ENCODE measurements at regions not wholly inside any gene's neighbourhood (a gene's known extent, or its start where the extent isn't known, plus 50 kb on each side); places are given as distances from the start of the nearest gene placed in this dataset.
A peak's percentile ranks its signal among the peaks of the same experiment; 100 is the strongest.
"Not testable (repeated sequence)": the region's sequence is repeated elsewhere in the genome, so short reads cannot be mapped to it uniquely, and the experiment has no call there.

DNA sequence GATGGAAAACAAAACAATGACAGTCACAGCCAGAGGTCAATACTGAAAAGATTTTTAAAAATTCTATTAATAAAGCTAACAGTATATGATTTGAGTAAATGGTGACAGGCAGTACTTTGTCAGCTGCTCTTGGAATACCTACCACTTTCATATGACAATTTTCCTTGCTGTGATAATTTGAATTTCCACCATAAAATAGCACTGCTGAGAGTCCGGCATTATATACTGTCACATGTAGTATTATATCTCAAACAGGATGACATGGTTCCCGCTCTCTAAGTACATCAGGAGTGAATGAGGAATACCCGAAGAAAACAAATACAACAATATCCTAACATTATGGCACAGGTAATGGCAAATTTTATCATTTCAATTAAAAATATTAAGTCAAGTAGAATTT, 146.8 kb upstream of the TMPRSS15 start:
- no peak for DNase-seq

DNA sequence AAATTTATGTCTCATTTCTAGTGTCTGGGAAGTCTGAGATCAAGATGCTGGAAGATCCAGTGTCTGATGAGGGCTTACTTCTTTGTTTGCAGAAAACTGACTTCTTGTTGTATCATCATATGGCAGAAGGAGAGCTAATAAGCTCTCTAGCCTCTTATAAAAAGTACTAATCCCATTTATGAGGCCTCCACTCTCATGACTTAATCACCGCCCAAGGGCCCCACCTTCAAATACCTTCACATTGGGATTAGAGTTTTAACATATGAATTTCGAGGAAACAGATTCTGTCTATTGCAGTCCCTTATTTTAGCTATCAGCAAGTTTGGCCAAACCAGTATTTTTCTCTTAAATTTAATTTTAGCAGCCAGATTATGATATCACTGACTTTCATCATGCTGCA, 150.2 kb upstream of the TMPRSS15 start:
- no peak for DNase-seq

DNA sequence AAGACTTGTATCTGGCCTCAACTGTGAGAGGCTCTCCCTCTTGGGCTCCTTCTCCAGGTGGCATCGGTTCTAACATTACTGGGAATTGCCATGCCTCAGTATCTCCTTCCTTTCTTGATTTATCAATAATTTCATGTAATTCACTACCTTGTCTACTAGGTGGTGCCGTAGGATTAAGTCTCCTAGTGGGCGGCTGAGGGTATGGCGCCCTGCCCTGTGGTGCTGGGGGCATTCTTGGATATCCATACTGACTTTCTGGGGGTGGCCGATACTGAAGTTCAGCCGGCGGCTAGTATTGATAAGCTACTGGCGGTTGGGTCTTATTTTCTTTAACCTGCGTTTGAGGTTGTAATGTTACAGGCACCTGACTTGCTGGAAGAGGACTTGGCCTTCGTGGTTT, 164.2 kb upstream of the TMPRSS15 start:
- DNase-seq: not testable (repeated sequence)

- DNase-seq: no peak
Observed at GRCh38 chr21:18588001-18588662, 184.5 kb upstream of the TMPRSS15 start.

DNA sequence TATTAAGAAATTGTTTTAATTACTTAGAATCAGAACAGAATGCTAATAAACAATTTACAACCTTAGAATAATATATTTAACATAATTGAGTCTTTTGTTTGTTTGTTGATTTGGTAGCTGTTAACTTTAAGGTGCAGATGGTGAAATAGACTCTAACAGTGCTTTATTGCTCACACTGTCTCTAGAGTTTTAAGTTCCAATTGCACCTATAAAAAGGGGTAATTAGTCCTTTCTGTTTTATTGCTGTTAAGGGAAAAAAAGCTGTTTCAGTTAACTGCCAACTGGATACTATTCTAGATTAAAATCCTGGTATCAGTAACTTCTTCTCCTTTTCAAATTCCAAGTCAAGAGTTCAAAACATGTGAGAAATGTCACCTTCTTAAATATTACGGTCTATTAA, 197.6 kb upstream of the TMPRSS15 start:
- DNase-seq: no peak

DNA sequence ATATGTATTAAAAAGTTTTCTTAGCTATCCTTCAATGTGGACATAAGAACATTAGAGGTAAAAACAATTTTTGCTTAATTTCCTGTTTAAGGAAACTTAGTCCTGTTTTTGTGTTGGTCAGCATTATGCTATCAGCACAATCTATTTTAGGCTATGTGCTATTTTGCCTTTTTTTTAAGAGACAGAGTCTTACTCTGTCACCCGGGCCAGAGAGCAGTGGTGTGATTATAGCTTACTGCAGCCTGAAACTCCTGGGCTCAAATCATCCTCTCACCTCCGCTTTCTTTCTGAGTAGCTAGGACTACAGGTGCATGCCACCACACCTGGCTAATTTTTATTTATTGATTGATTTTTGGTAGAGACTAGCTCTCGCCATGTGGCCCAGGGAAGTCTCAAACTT, 199.1 kb upstream of the TMPRSS15 start:
- DNase-seq: no peak

GRCh38 chr21:18603261-18603660, 199.7 kb upstream of the TMPRSS15 start:
- no peak for DNase-seq

GRCh38 chr21:18603980-18604379, 200.4 kb upstream of the TMPRSS15 start:
- no peak for DNase-seq

GRCh38 chr21:18608226-18608625, 204.6 kb upstream of the TMPRSS15 start:
- peak in 1 of 51 donors; percentile 9 for DNase-seq

DNA sequence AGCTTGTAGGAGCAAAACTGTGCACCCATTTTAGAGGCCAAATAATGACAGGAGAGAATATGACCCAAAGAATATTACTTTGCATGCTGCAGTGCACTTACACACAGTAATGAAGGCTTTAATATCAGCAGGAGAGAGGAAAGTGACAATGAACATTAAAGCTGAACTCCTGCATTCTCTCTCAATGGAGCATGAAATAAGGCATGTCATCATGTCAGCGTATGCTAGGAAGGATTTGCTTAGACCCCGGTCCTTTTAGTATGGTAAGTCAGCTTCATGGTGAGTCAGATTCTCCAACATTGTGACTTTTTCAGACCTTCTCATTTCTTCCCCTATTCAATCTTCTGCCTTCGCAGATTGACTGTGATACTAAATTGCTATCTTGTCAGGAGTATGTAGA, 210.7 kb upstream of the TMPRSS15 start:
- DNase-seq: no peak

- DNase-seq: no peak
Observed at GRCh38 chr21:18617291-18617690, 213.7 kb upstream of the TMPRSS15 start.

DNA sequence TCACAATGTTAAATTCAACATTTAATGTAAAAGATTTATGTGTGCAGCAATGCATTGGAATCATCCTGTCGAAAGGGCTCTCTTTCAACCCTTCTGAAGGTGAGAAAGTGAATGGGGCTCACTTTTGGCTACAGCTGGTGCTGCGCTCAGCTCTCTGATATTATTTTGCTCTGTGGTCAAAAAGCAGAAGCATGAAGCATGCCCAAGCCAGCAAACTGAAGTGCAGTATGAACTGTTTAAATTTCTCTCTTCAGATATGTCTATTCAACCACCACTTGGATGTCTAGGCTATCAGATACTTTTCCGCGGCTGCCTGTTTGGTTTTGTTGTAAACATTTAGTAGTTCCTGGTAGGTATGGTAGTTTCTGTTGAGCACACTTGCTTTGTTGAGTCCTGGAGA, 216.9 kb upstream of the TMPRSS15 start:
- DNase-seq: no peak

DNA sequence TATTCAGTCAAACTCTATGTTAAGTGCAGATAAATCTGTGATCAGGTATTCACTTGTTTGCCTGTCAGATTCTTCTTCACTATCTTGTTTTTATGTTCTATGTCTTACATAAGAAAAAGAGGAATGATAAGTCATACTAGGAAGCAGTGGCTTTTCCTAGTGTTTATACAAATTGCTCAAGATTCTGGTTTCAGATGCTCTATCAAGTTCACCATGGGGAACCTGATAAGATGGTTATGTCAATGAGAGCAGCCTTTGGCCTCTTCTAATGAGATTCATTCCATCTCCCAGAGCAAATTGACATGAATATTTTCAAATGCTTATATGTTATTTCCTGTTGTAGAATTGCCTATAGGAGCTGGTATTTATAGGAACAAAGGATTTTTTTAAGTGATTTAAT, 218.8 kb upstream of the TMPRSS15 start:
- DNase-seq: no peak

DNA sequence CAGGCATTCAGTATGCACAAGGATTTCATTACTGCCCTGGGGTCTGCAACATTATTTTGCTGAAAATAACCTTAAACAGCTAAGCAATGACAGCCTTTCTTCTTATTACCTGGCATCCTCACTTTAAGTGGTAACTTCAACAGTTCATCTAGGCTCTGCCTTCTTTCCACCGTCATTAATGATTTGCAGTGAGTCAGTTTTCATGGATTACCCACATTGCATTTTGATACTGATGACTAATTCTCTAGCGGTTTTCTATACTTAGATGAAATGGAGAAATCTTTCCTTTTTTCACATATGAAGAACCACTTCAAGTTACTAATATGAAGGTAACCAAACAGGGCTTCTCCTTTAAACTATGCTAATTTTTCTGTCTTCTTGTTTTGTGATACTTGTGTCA, 226.9 kb upstream of the TMPRSS15 start:
- DNase-seq: no peak

DNA sequence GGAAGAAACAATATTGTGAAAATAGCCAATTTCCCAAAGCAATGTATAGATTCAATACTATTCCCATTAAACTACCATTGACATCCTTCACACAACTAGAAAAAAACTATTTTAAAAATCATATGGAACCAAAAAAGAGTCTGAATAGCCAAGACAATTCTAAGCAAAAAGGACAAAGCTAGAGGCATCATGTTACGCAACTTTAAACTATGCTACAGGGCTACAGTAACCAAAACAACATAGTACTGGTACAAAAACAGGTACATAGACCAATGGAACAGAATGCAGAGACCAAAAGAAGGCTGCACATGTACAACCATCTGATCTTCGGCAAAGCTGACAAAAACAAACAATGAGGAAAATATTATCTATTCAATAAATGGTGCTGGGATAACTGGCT, 233.3 kb upstream of the TMPRSS15 start:
- DNase-seq: no peak

DNA sequence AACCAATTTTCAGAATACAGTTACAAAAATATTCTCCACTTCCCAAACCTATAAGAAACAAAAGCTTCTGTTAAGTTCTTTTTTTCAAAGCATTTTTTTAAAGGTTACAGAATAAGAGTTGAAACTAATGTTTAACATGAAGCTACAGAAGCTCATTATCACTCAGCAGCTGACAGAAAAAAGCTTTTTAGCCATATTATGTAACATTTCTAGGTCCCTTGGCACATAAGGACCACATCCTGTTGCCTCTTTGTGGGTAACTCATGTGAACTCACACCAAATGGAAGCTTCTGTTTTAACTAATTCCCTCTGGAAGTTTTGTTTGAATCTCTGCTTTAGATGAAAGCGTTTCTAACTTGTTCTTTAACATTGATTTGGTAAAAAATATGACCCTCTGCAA, 242.5 kb upstream of the TMPRSS15 start:
- DNase-seq: no peak

DNA sequence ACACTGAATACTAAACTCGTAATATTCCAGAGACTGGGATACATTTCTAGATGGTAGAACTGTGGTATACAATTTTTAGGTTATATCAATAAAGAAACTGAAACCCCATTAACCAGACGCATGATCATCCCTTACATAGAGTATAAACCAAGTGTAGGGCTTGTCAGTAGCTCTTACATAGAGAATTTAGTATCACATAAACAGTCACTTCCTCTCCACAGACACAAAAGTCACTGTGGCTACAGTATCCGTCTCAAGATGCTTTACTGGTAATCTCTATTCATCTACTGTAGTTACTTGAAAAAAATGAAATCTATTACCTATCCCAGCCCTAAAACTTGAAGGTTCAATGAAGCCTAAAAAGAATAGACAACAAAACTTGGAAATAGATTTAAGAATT, 252.3 kb upstream of the TMPRSS15 start:
- DNase-seq: no peak

DNA sequence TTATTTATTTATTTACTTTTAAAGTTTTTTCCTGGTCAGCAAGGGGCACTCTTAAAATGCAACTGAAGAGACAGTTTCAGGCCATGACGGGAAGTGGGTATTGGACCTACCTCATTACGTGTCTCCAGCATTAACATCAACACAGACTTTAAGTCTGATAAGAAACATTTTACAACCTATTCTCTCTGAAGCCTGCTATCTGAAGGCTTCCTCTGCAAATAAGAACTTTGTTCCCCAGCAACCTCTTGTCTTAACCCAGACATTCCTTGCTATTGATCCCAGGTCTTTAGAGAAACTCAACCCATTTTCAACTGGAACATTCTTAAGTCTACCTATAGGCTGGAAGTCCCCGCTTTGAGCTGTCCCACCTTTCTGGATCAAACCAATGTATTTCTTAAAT, 258.3 kb upstream of the TMPRSS15 start:
- DNase-seq: no peak

DNA sequence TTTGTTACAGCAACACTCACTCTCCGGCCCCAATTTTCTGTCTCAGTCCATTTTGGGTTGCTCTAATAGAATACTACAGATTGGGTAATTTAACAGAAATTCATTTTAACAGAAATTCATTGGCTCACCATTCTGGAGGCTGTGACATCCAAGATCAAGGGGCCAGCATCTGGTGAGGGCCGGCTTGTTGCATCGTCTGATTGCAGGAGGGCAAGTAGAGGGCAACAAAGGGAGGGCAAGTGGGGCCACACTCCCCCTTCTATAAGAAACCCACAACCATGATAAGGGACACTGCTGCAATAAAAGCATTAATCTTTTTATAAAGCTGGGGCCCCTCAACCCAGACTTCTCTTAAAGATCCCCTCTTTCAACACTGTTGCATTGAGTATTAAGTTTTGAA, 260.1 kb upstream of the TMPRSS15 start:
- DNase-seq: no peak

GRCh38 chr21:18666725-18667124, 263.1 kb upstream of the TMPRSS15 start:
- no peak for DNase-seq

- DNase-seq: no peak
Observed at GRCh38 chr21:18673789-18674188, 270.2 kb upstream of the TMPRSS15 start.

GRCh38 chr21:18677632-18678031, 274.0 kb upstream of the TMPRSS15 start:
- DNase-seq: no peak

DNA sequence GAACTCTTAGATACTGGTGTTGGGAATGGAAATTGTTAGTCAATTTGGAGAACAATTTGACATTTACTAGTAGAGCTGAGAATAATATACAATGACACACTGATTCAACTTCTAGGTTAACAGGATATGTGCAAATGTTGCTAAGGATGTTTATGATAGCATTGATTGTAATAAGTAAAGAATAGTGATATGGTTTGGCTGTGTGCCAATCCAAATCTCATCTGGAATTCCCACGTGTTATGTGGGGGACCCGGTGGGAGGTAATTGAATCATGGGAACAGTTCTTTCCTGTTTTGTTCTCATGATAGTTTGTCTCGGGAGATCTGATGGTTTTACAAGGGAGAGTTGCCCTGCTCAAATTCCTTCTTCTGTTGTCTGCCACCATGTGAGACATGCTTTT, 302.4 kb upstream of the TMPRSS15 start:
- no peak for DNase-seq

DNA sequence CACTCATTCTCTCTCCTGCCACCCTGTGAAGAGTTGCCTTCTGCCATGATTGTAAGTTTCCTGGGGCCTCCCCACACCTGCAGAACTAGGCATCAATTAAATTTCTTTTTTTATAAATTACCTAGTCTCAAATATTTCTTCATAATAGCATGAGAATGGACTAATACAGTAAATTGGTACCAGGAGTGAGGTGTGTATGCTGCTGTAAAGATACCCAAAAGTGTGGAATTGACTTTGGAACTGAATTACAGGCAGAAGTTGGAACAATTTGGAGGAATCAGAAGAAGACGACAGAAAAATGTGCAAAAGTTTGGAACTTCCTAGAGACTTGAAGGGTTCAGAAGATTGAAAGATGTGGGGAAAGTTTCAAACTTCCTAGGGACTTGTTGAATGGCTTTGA, 308.1 kb upstream of the TMPRSS15 start:
- DNase-seq: no peak
